ENCODE measurements at regions not wholly inside any gene's neighbourhood (a gene's known extent, or its start where the extent isn't known, plus 50 kb on each side); places are given as distances from the start of the nearest gene placed in this dataset.
A peak's percentile ranks its signal among the peaks of the same experiment; 100 is the strongest.
"Not testable (repeated sequence)": the region's sequence is repeated elsewhere in the genome, so short reads cannot be mapped to it uniquely, and the experiment has no call there.

DNA sequence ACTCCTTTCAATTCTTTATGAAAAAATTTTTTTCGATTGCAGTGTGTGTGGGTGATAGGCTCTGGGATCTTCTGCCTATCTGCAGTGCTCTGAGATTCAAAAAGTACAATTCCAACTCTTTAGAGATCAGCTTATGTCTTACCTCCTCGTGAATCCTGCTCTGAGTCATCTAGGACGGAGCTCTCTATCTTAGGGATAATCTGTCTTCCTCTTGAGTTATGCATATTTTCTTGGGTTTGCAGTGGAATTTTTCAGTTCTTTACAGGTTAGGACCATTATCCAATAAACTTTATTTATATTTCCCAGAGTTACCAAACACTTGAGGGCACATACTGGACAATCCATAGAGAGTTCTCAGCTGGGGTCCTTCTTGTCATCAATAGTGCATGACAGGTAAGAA lies 428.6 kb downstream of the ACTR3B start:
- Histone ChIP-seq H3K9ac (ENCODE audit: low read length) (no peak overlapping the region), H3K27ac (ENCODE audit: low read depth, low read length) (no peak overlapping the region), H3K9me3 (ENCODE audit: control insufficient read depth, insufficient read depth, low read depth, low read length) (no peaks in the 10 kb centered on the region), H3K36me3 (ENCODE audit: control insufficient read depth, insufficient read depth, low read length) (no peaks in the 10 kb centered on the region), H3K4me3 (ENCODE audit: low read depth, low read length) (no peak overlapping the region), H3K27me3 (ENCODE audit: control insufficient read depth, insufficient read depth, low read length) (no peaks in the 10 kb centered on the region), H3K4me1 (ENCODE audit: control insufficient read depth, insufficient read depth, low read length) (no peaks in the 10 kb centered on the region)

DNA sequence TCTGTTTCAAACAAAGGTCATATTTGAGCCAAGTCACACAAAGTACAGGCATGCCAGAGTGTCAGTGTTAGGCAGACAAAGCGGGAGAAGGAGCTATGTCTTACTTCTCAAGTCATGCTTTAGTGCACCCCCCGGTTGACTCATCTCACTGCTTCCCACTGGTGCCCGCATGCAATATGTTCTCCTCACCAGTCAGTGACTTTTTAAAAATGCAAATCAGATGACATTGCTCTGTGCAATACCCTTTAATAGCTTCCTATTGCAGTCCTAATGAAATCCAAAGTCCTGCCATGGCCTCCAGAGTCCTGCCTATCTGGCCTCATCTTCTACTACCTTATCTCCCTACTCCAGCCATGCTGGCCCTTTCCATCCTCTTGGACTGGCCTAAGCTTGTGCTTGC lies 429.1 kb downstream of the ACTR3B start:
- no peak overlapping the region for H3K9ac ChIP-seq (ENCODE audit: low read length)
- no peaks in the 10 kb centered on the region for H3K36me3 ChIP-seq (ENCODE audit: control insufficient read depth, insufficient read depth, low read length)
- no peaks in the 10 kb centered on the region for H3K4me1 ChIP-seq (ENCODE audit: control insufficient read depth, insufficient read depth, low read length)
- no peak overlapping the region for H3K4me3 ChIP-seq (ENCODE audit: low read depth, low read length)
- H3K27me3 ChIP-seq (ENCODE audit: control insufficient read depth, insufficient read depth, low read length): no peaks in the 10 kb centered on the region
- no peak overlapping the region for H3K27ac ChIP-seq (ENCODE audit: low read depth, low read length)
- no peaks in the 10 kb centered on the region for H3K9me3 ChIP-seq (ENCODE audit: control insufficient read depth, insufficient read depth, low read depth, low read length)

DNA sequence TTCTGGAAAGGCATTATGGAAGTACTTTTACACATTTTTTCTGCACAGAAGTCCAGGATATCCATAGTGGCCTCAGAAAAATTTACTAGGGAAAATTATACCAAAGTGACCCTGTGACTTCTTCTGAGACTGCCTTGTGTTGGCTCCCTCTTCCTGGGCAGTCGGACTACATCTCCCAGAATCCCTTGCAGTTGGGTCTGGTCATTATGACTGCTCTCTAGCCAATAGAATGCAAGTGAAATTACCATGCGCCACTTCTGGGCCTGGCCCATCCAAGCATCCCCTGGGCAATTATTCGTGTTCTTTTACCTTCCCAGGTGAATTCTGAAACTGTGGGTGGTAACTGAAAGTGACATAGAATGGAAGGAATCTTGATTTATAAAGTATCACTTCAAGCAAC lies 430.9 kb downstream of the ACTR3B start:
- H3K36me3 ChIP-seq (ENCODE audit: control insufficient read depth, insufficient read depth, low read length): no peaks in the 10 kb centered on the region
- no peak overlapping the region for H3K27ac ChIP-seq (ENCODE audit: low read depth, low read length)
- no peak overlapping the region for H3K9ac ChIP-seq (ENCODE audit: low read length)
- H3K4me3 ChIP-seq (ENCODE audit: low read depth, low read length): no peak overlapping the region
- H3K4me1 ChIP-seq (ENCODE audit: control insufficient read depth, insufficient read depth, low read length): no peaks in the 10 kb centered on the region
- no peaks in the 10 kb centered on the region for H3K27me3 ChIP-seq (ENCODE audit: control insufficient read depth, insufficient read depth, low read length)
- 0 out of 2 replicates have a peak, but pooled peaks cover 3% of the 10 kb centered on the region for H3K9me3 ChIP-seq (ENCODE audit: control insufficient read depth, insufficient read depth, low read depth, low read length)

DNA sequence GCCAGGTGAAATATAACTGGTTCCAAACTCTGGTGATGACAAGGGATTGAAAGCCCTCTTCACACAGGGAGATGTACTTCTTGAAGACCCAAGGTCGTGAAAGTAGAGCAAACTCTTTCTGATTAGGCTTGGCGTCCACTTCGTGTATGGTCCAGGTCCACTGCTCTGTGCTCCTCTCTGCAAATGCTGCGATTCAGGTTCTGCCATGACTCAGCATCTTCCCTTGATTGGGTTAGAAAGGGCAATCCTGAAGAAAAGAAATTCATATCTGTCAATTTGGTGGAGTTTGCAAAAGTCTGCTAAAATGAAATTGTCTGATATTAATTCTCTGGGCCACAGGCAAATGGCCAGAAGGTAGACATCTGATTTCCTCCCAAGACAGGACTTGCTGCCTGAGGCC lies 431.4 kb downstream of the ACTR3B start:
- Histone ChIP-seq H3K27me3 (ENCODE audit: control insufficient read depth, insufficient read depth, low read length) (no peaks in the 10 kb centered on the region), H3K9ac (ENCODE audit: low read length) (no peak overlapping the region), H3K36me3 (ENCODE audit: control insufficient read depth, insufficient read depth, low read length) (no peaks in the 10 kb centered on the region), H3K9me3 (ENCODE audit: control insufficient read depth, insufficient read depth, low read depth, low read length) (0 out of 2 replicates have a peak, but pooled peaks cover 3% of the 10 kb centered on the region), H3K4me3 (ENCODE audit: low read depth, low read length) (no peak overlapping the region), H3K27ac (ENCODE audit: low read depth, low read length) (no peak overlapping the region), H3K4me1 (ENCODE audit: control insufficient read depth, insufficient read depth, low read length) (no peaks in the 10 kb centered on the region)

DNA sequence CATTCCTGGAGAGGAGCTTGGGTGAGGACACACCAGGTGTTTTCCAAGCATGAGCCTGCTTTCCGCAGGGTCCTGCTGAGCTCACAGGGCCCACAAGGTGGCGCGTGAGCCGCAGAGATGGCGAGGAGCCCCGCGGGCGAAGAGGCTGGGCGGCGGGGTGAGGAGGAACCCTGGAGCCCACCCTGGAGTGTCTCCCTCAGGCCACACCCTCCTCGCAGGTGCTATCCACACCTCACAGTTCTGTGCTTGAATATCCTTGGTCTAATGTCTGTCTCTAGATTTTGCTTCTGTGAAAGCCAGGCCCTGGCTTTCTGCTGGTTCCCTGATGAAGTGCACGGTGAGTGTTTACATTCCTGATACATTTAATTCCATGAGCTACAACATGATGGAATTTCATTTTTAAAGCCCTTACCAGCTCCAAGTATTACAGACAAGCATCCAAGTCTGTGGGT lies 433.6 kb downstream of the ACTR3B start:
- 0 out of 2 replicates have a peak, but pooled peaks cover 3% of the 10 kb centered on the region for H3K9me3 ChIP-seq (ENCODE audit: control insufficient read depth, insufficient read depth, low read depth, low read length)
- no peaks in the 10 kb centered on the region for H3K4me1 ChIP-seq (ENCODE audit: control insufficient read depth, insufficient read depth, low read length)
- no peak overlapping the region for H3K27ac ChIP-seq (ENCODE audit: low read depth, low read length)
- H3K4me3 ChIP-seq (ENCODE audit: low read depth, low read length): no peak overlapping the region
- H3K27me3 ChIP-seq (ENCODE audit: control insufficient read depth, insufficient read depth, low read length): no peaks in the 10 kb centered on the region
- no peaks in the 10 kb centered on the region for H3K36me3 ChIP-seq (ENCODE audit: control insufficient read depth, insufficient read depth, low read length)
- no peak overlapping the region for H3K9ac ChIP-seq (ENCODE audit: low read length)

DNA sequence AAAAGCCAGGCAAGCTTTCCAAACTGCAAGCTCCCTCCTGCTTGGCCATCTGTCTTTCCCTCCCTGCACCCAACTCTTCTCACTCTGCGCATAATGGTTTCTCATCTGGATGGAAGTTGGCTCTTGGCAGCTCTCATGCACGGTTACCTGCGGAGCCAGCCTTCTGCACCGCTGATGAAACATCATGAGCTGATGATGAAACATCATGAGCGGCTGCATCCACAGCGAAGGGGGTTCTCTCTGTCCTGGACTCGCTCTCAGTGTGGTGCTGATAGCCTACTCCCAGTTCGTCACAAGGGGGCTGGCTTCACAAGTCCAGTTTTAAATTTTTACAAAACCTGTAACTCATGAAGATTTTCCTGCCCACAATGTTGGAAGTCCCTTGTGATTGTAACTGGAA lies 457.5 kb downstream of the ACTR3B start:
- Histone ChIP-seq H3K27ac (ENCODE audit: low read depth, low read length) (no peak overlapping the region), H3K4me1 (ENCODE audit: control insufficient read depth, insufficient read depth, low read length) (no peaks in the 10 kb centered on the region), H3K27me3 (ENCODE audit: control insufficient read depth, insufficient read depth, low read length) (no peaks in the 10 kb centered on the region), H3K9me3 (ENCODE audit: control insufficient read depth, insufficient read depth, low read depth, low read length) (peaks cover 23% of the 10 kb centered on the region), H3K4me3 (ENCODE audit: low read depth, low read length) (no peak overlapping the region), H3K9ac (ENCODE audit: low read length) (no peak overlapping the region), H3K36me3 (ENCODE audit: control insufficient read depth, insufficient read depth, low read length) (no peaks in the 10 kb centered on the region)

DNA sequence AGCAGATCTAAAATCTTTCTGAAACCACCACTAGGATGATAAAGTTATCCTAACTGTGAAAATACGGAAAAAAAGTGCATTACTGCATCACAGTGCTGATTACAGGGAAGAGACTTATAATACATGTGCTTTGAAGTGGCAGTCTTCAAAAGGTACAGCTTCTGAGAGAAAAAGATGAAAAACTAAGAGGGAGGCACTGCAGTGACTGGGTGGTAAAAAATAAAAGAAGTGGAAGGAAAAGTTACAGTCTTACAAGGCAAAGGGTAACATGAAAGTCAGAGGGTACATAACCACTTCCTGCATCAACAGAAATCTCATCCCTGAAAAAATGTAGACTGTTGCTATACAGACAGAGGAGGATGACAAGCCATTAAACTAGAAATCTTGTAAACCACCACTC lies 465.3 kb downstream of the ACTR3B start:
- peaks cover 16% of the 10 kb centered on the region for H3K9me3 ChIP-seq (ENCODE audit: control insufficient read depth, insufficient read depth, low read depth, low read length)
- H3K27ac ChIP-seq (ENCODE audit: low read depth, low read length): no peak overlapping the region
- H3K4me1 ChIP-seq (ENCODE audit: control insufficient read depth, insufficient read depth, low read length): no peaks in the 10 kb centered on the region
- H3K9ac ChIP-seq (ENCODE audit: low read length): no peak overlapping the region
- H3K36me3 ChIP-seq (ENCODE audit: control insufficient read depth, insufficient read depth, low read length): no peaks in the 10 kb centered on the region
- H3K27me3 ChIP-seq (ENCODE audit: control insufficient read depth, insufficient read depth, low read length): no peaks in the 10 kb centered on the region
- H3K4me3 ChIP-seq (ENCODE audit: low read depth, low read length): no peak overlapping the region

DNA sequence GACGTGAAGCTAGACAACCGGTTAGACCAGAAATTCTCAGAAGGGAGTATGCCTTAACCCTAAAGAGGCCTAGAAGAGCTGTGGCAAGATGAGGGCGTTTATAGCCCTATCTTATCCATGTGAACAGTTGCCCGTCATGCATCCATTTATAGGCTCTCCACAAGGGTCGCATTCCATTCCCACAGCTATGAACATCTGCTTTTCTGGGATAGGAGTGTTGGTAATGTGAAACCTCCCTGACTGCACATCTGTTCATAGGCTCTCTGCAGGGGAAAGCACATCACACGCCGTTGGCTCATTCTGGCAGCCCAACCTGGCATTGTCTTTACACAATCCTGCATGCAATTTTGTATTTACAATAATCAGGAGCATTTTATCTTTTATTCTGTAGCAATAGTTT lies 485.6 kb downstream of the ACTR3B start:
- not testable (repeated sequence) for H3K27me3 ChIP-seq (ENCODE audit: control insufficient read depth, insufficient read depth, low read length); H3K9ac ChIP-seq (ENCODE audit: low read length); H3K36me3 ChIP-seq (ENCODE audit: control insufficient read depth, insufficient read depth, low read length); H3K4me1 ChIP-seq (ENCODE audit: control insufficient read depth, insufficient read depth, low read length); H3K27ac ChIP-seq (ENCODE audit: low read depth, low read length); H3K4me3 ChIP-seq (ENCODE audit: low read depth, low read length)
- H3K9me3 ChIP-seq (ENCODE audit: control insufficient read depth, insufficient read depth, low read depth, low read length): peaks cover 11% of the 10 kb centered on the region

DNA sequence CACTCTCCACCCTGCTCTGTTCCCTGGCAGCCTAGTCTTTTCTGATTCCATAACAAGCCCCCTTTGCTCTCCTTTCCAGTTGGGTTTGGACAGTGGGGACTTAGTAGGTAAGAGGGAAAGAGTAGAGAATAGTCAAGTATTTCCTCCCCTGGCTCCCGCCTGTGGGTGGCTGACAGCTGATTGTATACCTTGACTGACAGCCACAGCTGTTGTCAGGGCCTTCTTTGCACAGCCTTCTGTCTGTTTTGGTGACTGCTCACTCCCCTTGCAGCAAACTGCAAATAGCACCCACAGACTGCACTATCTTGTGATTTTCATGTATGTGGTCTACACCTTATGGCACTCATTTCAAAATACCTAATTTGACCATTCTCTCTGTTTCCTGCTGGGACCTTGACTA lies 486.3 kb downstream of the ACTR3B start:
- no peak overlapping the region for H3K4me3 ChIP-seq (ENCODE audit: low read depth, low read length)
- H3K27me3 ChIP-seq (ENCODE audit: control insufficient read depth, insufficient read depth, low read length): no peaks in the 10 kb centered on the region
- no peak overlapping the region for H3K9ac ChIP-seq (ENCODE audit: low read length)
- H3K9me3 ChIP-seq (ENCODE audit: control insufficient read depth, insufficient read depth, low read depth, low read length): peaks cover 11% of the 10 kb centered on the region
- no peaks in the 10 kb centered on the region for H3K4me1 ChIP-seq (ENCODE audit: control insufficient read depth, insufficient read depth, low read length)
- H3K36me3 ChIP-seq (ENCODE audit: control insufficient read depth, insufficient read depth, low read length): no peaks in the 10 kb centered on the region
- no peak overlapping the region for H3K27ac ChIP-seq (ENCODE audit: low read depth, low read length)

DNA sequence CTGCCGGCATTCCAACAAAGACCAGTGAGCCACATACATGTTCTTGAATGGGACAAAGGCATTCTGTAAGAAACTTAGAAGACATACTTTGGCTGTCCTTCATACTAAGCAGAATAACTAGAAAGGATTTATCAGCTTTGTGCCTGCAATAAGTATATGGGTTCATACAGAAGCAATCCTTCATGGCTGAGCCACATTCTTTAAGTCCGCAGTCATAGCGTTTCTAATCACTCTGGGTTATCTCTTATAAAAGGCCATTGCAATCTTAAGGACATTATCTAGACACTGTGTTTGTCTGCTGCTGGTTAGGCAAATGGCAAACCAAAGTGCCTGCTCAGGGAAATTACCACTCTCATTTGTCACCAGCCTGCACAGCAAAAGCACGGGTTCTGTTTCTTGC lies 488.4 kb downstream of the ACTR3B start:
- no peak overlapping the region for H3K27ac ChIP-seq (ENCODE audit: low read depth, low read length)

DNA sequence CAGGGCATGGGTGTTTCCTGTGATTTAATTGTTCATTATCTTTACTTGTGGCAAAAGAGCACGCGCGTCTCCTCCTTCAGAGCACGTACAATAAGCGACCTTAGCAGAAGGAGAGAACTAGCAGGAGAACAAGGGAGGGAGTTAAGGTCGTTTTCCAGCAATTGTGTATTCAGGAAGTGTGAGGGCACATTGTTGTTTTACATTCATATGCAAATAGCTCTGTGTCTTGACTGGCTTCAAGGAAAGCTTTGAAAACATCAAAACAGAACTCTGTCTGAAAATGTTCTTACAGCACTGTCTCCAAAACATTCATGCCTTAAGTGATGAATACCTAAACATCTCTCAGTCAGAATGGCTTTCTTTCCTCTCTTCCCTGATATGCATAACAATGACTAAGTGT lies 499.1 kb downstream of the ACTR3B start:
- no peak overlapping the region for H3K9ac ChIP-seq (ENCODE audit: low read length)
- peaks cover 38% of the 10 kb centered on the region for H3K9me3 ChIP-seq (ENCODE audit: control insufficient read depth, insufficient read depth, low read depth, low read length)
- H3K27me3 ChIP-seq (ENCODE audit: control insufficient read depth, insufficient read depth, low read length): no peaks in the 10 kb centered on the region
- H3K36me3 ChIP-seq (ENCODE audit: control insufficient read depth, insufficient read depth, low read length): no peaks in the 10 kb centered on the region
- no peak overlapping the region for H3K4me3 ChIP-seq (ENCODE audit: low read depth, low read length)
- H3K27ac ChIP-seq (ENCODE audit: low read depth, low read length): 0 out of 2 replicates have a peak overlapping the region, but pooled peaks have one; percentile 65
- peaks cover 8% of the 10 kb centered on the region for H3K4me1 ChIP-seq (ENCODE audit: control insufficient read depth, insufficient read depth, low read length)

More for the DNA sequence above, 488.4 kb downstream of the ACTR3B start:
- no peak overlapping the region for H3K4me3 ChIP-seq (ENCODE audit: low read depth, low read length)
- no peaks in the 10 kb centered on the region for H3K36me3 ChIP-seq (ENCODE audit: control insufficient read depth, insufficient read depth, low read length)
- no peak overlapping the region for H3K9ac ChIP-seq (ENCODE audit: low read length)
- H3K4me1 ChIP-seq (ENCODE audit: control insufficient read depth, insufficient read depth, low read length): no peaks in the 10 kb centered on the region
- H3K27me3 ChIP-seq (ENCODE audit: control insufficient read depth, insufficient read depth, low read length): no peaks in the 10 kb centered on the region
- peaks cover 11% of the 10 kb centered on the region for H3K9me3 ChIP-seq (ENCODE audit: control insufficient read depth, insufficient read depth, low read depth, low read length)

DNA sequence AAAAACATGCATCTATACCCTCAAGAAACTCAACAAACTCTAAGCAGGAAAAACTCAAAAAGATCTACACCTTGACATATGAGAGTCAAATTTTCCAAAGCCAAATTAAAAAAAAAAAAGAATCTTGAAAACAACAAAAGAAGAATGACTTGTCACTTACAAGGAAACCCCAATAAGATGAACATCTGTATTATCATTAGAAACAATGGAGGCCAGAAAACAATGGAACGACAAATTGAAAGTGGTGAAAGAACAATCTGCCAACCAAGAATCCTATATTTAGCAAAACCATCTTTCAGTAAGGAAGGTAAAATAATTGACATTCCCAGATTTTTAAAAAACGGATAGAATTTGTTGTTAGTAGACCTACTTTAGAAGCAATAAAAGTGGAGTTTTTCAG lies 516.8 kb downstream of the ACTR3B start:
- Histone ChIP-seq H3K27me3 (ENCODE audit: control insufficient read depth, insufficient read depth, low read length) (no peaks in the 10 kb centered on the region), H3K4me3 (ENCODE audit: low read depth, low read length) (no peak overlapping the region), H3K9me3 (ENCODE audit: control insufficient read depth, insufficient read depth, low read depth, low read length) (peaks cover 19% of the 10 kb centered on the region), H3K36me3 (ENCODE audit: control insufficient read depth, insufficient read depth, low read length) (no peaks in the 10 kb centered on the region), H3K9ac (ENCODE audit: low read length) (no peak overlapping the region), H3K27ac (ENCODE audit: low read depth, low read length) (no peak overlapping the region), H3K4me1 (ENCODE audit: control insufficient read depth, insufficient read depth, low read length) (no peaks in the 10 kb centered on the region)

Data from HUES6 (cell line).